SK-N-MC (cell line): ENCODE measurements at regions not wholly inside any gene's neighbourhood (a gene's known extent, or its start where the extent isn't known, plus 50 kb on each side); places are given as distances from the start of the nearest gene placed in this dataset.

ENCODE experiments used
- EZH2 ChIP-seq: fragments of 200-600 bp; sonication (generic); IDR thresholded peaks from one replicate; pipeline ENCODE4 v1.6.1; 2017; ENCODE audit warnings: antibody characterized with exemption
- POLR2AphosphoS5 ChIP-seq: IDR thresholded peaks from 2 replicates; pipeline ENCODE4 v1.6.1; 2012; ENCODE audit warnings: mild to moderate bottlenecking, low read depth, low read length, borderline replicate concordance

DNA sequence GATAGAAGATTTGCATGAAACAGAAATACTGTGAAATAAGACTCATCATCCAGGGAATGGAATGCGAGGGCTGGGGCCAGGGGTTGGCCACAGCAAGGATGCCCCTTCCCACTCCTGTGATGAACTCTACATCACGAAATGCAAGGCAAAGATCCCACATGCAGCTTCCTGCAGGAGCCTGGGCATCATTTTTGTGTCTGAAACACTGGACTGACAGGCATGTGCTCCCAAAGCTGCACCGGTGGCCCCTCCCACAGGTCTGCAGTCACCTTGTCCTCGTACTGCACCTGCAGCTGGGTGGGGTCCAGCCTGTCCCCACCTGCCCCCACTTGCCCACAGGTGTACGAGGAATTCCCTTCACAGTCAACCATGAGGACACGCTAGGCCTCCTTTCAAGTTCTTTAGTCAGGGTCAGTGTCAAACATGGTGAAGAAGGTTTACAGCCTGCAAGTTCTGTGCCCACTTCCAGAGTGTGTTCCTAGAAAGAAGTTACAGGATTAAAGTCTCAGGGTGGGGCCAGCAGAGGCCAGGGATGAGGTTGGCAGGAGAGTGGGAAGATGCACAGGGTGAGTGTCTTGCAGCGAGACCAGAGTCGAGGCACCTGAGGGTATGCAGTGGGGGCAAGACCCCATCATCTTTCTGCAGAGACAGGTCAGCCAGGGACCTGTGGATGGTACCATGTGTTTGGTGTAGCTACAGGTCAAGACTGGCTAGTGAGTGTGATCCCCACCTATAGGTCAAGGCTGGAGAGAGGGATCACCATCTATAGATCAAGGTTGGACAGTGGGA lies 155.0 kb upstream of the IRX2 start:
- TF ChIP-seq POLR2AphosphoS5 (no peak), EZH2 (no peak)
